Spinal cord (tissue), 9 donors: ENCODE measurements at regions not wholly inside any gene's neighbourhood (a gene's known extent, or its start where the extent isn't known, plus 50 kb on each side); places are given as distances from the start of the nearest gene placed in this dataset.
"Not testable (repeated sequence)": the region's sequence is repeated elsewhere in the genome, so short reads cannot be mapped to it uniquely, and the experiment has no call there.

Experiments used
- DNase-seq, 6 donors: peaks; one replicate each; pipeline versions ENCODE4 v3.0.0 to v3.0.0-alpha.2; 2013 to 2015; ENCODE audit warnings: low spot score in 6 of 6, low read depth in 4 of 6
- H3K27ac ChIP-seq: one replicate; pipeline ENCODE4 v1.5.1; 2013; ENCODE audit warnings: low read depth, low read length, control low read depth
- H3K27me3 ChIP-seq: one replicate; pipeline ENCODE4 v1.6.1; 2013; ENCODE audit warnings: low read length; ENCODE audit not compliant: control insufficient read depth, insufficient read depth
- H3K36me3 ChIP-seq: one replicate; pipeline ENCODE4 v1.6.1; 2013; ENCODE audit warnings: low read length; ENCODE audit not compliant: control insufficient read depth, insufficient read depth
- H3K4me1 ChIP-seq: one replicate; pipeline ENCODE4 v1.6.1; 2013; ENCODE audit warnings: low read length; ENCODE audit not compliant: control insufficient read depth, insufficient read depth
- H3K4me3 ChIP-seq: one replicate; pipeline ENCODE4 v1.5.1; 2013; ENCODE audit warnings: low read depth, low read length, control low read depth
- H3K9me3 ChIP-seq: one replicate; pipeline ENCODE4 v1.6.1; 2013; ENCODE audit warnings: low read length; ENCODE audit not compliant: control insufficient read depth, insufficient read depth
- WGBS: methylation state at CpG from one replicate; pipeline ENCODE4 v1.1.5; 2013; ENCODE audit warnings: missing lambda C conversion rate; ENCODE audit not compliant: insufficient coverage; 5-methylcytosine and 5-hydroxymethylcytosine counted together
- donor health status: healthy.

DNA sequence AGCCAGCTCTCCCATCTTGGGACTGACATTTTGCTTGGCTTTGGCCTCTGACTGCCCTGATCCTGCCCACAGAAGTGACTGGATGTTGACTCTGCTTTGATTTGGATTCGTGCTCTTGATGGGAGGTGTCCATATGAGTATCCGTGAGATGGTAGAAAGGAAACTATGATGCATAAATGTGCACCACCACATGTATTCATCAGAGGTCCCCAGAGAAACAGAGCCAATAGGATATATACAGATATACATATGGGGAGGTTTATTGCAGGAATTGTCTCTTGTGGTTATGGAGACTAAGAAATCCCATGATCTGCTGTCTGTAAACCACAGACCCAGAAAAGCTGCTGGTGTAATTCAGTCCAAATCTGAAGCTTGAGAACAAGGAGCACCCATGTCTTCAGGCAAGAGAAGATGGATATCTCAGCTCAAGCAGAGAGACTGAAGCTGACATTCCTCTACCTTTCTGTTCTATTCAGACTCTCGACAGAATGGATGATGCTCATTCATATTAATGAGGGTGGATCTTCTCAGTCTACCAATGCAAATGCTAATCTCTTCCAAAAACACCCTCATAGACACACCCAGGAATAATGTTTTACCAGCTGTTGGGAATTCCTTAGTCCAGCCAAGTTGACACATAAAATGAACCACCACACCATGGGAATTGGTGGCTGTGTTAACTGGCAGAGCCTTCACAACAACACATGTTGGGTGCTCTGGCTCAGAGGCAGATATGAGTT lies 390.7 kb downstream of the CCSER2 start:
- WGBS, result no CpG with 5 or more reads among the region's 3 CpGs
- no peaks in the 10 kb centered on the region for H3K36me3 ChIP-seq

DNA sequence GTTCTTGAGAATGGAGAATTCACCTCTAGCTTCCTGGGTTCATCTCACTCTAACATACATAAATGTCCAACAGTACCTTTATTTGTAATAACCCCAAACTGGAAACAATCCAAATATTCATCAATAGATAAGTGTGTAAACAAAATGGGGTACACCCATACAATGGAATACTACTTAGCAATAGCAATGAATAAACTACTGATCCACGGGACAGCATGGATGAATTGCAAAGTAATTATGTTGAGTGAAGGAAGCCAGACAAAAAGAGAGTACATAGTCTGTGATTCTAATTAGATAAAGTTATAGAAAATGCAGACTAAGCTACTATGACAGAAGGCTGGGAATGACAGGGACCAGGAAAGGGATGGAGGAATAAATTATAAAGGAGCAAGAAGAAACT lies 391.3 kb downstream of the CCSER2 start:
- no peak for DNase-seq
- H3K4me1 ChIP-seq, result no peaks in the 10 kb centered on the region
- no peaks in the 10 kb centered on the region for H3K36me3 ChIP-seq
- H3K9me3 ChIP-seq, result no peaks in the 10 kb centered on the region
- no peaks in the 10 kb centered on the region for H3K27me3 ChIP-seq
- no peak overlapping the region for H3K4me3 ChIP-seq
- no CpG with 5 or more reads among the region's 1 CpG for WGBS
- H3K27ac ChIP-seq, result no peak overlapping the region

More for the DNA sequence above, 390.7 kb downstream of the CCSER2 start:
- no peak for DNase-seq
- Histone ChIP-seq H3K9me3 (no peaks in the 10 kb centered on the region), H3K27ac (no peak overlapping the region), H3K4me1 (no peaks in the 10 kb centered on the region), H3K4me3 (no peak overlapping the region), H3K27me3 (no peaks in the 10 kb centered on the region)

DNA sequence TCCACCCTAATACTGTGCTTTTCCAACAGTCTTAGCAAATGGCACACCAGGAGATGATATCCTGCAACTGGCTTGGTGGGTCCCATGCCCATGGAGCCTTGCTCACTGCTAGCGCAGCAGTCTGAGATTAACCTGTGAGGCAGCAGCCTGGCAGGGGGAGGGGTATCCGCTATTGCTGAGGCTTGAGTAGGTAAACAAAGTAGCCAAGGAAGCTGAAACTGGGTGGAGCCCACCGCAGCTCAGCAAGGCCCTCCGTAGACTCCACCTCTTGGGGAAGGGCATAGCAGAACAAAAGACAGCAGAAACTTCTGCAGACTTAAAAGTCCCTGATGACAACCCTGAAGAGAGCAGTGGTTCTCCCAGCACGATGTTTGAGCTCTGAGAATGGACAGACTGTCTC lies 399.0 kb downstream of the CCSER2 start:
- DNase-seq, result no peak
- no peaks in the 10 kb centered on the region for H3K27me3 ChIP-seq
- H3K27ac ChIP-seq, result no peak overlapping the region
- no peak overlapping the region for H3K4me3 ChIP-seq
- H3K9me3 ChIP-seq, result no peaks in the 10 kb centered on the region
- no peaks in the 10 kb centered on the region for H3K36me3 ChIP-seq
- H3K4me1 ChIP-seq, result no peaks in the 10 kb centered on the region
- WGBS, result 89% methylated on average over 4 of the region's 5 CpGs

DNA sequence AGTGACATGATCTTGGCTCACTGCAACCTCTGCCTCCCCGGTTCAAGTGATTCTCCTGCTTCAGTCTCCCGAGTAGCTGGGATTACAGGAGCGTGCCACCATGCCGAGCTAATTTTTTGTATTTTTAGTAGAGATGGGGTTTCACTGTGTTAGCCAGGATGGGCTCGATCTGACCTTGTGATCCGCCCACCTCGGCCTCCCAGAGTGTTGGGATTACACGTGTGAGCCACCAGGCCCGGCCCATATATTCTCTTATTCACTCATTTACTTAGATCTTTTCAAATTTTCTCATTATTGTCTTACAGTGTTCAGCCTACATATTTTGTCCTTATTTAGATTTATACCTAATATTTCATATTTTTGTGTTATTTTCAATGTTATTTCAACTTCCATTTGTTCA lies 410.7 kb downstream of the CCSER2 start:
- not testable (repeated sequence) for H3K9me3 ChIP-seq, DNase-seq, H3K36me3 ChIP-seq, H3K4me3 ChIP-seq, H3K27me3 ChIP-seq, H3K4me1 ChIP-seq, H3K27ac ChIP-seq
- 52% methylated on average over 4 of the region's 9 CpGs for WGBS

DNA sequence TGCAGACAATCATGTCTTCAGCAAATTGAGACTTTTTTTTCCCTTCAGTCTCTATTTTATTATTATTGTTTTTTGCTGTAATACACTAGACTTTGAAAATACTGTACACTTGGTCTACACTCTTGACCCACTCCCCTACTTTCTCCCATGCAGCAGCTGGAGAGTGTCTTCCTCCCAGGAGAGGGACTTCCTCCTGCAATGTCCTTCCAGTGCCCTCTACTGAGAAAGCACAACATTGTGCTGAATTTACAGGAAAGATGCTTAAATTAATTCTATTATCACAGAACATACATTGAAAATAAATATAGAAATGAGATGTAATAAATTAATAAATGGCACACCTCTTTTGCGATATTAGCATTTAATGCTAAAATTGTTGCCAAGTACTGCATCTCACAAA lies 411.3 kb downstream of the CCSER2 start:
- no peak overlapping the region for H3K4me3 ChIP-seq
- no peaks in the 10 kb centered on the region for H3K27me3 ChIP-seq
- no peaks in the 10 kb centered on the region for H3K4me1 ChIP-seq
- H3K36me3 ChIP-seq, result no peaks in the 10 kb centered on the region
- peak in 1 of 6 donors; percentile 30 for DNase-seq
- no peak overlapping the region for H3K27ac ChIP-seq
- no peaks in the 10 kb centered on the region for H3K9me3 ChIP-seq
- no CpG with 5 or more reads among the region's 1 CpG for WGBS

DNA sequence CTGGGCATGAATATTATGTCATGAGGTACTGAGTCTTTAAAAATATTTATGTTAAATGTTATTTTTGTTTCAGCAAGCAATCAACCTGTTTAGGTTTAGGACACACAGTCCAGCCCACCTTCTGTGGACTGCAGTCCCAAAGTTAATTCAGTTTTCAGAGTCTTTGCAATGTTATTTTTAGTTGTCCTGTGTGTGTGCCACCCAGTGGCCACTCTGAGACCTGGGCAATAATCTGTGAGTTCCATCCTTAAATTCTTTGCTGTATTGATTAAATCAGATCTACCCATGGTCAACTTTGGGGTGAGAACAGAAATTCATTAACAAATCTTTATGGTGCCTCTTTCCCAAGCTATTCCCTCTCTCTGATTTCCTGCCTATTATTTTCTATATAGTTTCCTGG lies 415.1 kb downstream of the CCSER2 start:
- H3K4me1 ChIP-seq, result no peaks in the 10 kb centered on the region
- H3K36me3 ChIP-seq, result no peaks in the 10 kb centered on the region
- no peaks in the 10 kb centered on the region for H3K9me3 ChIP-seq
- DNase-seq, result no peak
- no peak overlapping the region for H3K27ac ChIP-seq
- no peak overlapping the region for H3K4me3 ChIP-seq
- no peaks in the 10 kb centered on the region for H3K27me3 ChIP-seq

DNA sequence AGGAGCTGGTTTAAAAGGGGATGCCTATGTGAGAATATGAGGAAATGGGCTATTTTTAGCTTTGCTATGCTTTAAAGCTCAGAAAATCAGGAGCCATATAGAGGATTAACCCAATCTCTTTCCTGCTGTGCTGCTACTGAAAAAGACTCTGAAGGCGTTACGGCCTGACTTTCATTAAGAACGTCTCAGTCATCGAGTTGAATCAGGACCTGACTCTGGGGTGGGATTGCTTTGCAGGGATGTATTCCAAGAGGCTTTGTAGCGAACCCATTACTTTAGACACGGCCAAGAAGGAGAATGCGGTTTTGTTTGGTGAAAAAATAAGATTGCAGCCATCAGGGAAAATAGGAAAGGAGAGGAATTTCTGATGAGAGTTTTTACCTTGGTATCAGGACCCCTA lies 426.9 kb downstream of the CCSER2 start:
- peak in 4 of 6 donors; percentile 2 to 65 (median 16) for DNase-seq
- Histone ChIP-seq H3K4me3 (no peak overlapping the region), H3K27ac (no peak overlapping the region), H3K36me3 (no peaks in the 10 kb centered on the region), H3K9me3 (no peaks in the 10 kb centered on the region), H3K4me1 (no peaks in the 10 kb centered on the region), H3K27me3 (no peaks in the 10 kb centered on the region)
- WGBS, result 46% methylated on average over 5 of the region's 7 CpGs

DNA sequence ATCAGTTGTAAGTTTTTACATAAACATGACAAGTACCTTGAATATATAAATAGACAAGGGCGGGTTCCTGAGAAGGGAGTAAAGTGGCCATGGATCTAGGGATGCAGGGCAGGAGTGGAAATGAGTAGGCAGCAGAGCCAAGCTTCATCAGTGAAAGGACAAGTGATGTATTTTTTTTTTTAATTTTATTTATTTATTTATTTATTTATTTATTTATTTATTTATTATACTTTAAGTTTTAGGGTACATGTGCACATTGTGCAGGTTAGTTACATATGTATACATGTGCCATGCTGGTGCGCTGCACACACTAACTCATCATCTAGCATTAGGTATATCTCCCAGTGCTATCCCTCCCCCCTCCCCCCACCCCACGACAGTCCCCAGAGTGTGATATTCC lies 428.3 kb downstream of the CCSER2 start:
- H3K4me3 ChIP-seq, H3K27ac ChIP-seq, H3K4me1 ChIP-seq, H3K36me3 ChIP-seq, H3K9me3 ChIP-seq, H3K27me3 ChIP-seq, DNase-seq: not testable (repeated sequence)
- WGBS, result no CpG with 5 or more reads among the region's 3 CpGs

DNA sequence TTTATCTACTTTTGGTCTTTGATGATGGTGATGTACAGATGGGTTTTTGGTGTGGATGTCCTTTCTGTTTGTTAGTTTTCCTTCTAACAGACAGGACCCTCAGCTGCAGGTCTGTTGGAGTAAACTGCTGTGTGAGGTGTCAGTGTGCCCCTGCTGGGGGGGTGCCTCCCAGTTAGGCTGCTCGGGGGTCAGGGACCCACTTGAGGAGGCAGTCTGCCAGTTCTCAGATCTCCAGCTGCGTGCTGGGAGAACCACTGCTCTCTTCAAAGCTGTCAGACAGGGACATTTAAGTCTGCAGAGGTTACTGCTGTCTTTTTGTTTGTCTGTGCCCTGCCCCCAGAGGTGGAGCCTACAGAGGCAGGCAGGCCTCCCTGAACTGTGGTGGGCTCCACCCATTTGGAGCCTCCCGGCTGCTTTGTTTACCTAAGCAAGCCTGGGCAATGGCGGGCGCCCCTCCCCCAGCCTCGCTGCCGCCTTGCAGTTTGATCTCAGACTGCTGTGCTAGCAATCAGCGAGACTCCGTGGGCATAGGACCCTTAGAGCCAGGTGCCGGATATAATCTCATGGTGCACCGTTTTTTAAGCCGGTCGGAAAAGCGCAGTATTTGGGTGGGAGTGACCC lies 433.7 kb downstream of the CCSER2 start:
- not testable (repeated sequence) for H3K27me3 ChIP-seq, DNase-seq, H3K4me1 ChIP-seq, H3K36me3 ChIP-seq, H3K27ac ChIP-seq, H3K9me3 ChIP-seq, H3K4me3 ChIP-seq
- 63% methylated on average over 4 of the region's 14 CpGs for WGBS

DNA sequence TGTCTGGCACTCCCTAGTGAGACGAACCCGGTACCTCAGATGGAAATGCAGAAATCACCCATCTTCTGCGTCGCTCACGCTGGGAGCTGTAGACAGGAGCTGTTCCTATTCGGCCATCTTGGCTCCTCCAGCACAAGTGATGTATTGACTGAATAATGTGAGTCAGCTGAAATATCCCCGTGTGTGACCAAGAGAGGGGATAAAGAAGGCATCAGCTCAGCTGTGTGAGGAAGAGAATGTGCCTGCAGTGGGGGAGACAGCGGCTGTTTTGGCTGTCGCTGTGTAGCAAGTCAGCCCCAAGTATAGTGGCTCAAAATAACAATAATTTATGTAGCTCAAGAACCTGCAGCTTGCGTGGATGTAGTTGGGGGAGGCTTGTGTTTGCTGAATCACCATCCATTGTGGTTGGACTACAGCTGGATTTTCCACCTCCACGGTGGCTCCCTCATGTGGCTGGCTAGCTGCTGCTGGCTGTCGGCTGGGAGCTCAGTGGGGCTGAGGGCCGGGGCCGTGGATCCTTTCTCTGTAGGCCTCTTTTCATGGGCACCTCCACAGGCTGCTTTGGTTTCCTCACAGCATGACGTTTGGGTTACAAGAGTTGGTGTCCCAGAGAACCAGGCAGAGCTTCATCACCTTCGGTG lies 434.5 kb downstream of the CCSER2 start:
- no peaks in the 10 kb centered on the region for H3K9me3 ChIP-seq
- H3K27me3 ChIP-seq, result no peaks in the 10 kb centered on the region
- no peaks in the 10 kb centered on the region for H3K4me1 ChIP-seq
- DNase-seq, result no peak
- no peak overlapping the region for H3K27ac ChIP-seq
- WGBS, result 86% methylated on average over 10 of the region's 16 CpGs
- H3K36me3 ChIP-seq, result no peaks in the 10 kb centered on the region
- no peak overlapping the region for H3K4me3 ChIP-seq
